Endothelial cell of umbilical vein (primary cell): ENCODE measurements at regions not wholly inside any gene's neighbourhood (a gene's known extent, or its start where the extent isn't known, plus 50 kb on each side); places are given as distances from the start of the nearest gene placed in this dataset.
"Not testable (repeated sequence)": the region's sequence is repeated elsewhere in the genome, so short reads cannot be mapped to it uniquely, and the experiment has no call there.

Experiments
- BruUV-seq: library from RNA; stranded (reverse); fragments of 400-500 nt; replicated peaks from 2 replicates; lab custom pipeline; 2021; lab: Mats Ljungman, UMichigan
- CTCF ChIA-PET: fragments of 300-600, 350-600 bp; sonication (Branson Sonifier 250); formaldehyde crosslinking; loops from one replicate; lab custom pipeline; 2021; ENCODE audit warnings: antibody characterized with exemption, inconsistent platforms; lab: Charles Lee
- POLR2A ChIA-PET: fragments of 300-600, 350-600 bp; sonication (Branson Sonifier 250); formaldehyde crosslinking; loops from one replicate; lab custom pipeline; 2021; ENCODE audit warnings: antibody characterized with exemption, inconsistent platforms; lab: Charles Lee
- DNase-seq: peaks from one replicate; pipeline ENCODE4 v3.0.0-alpha.2; 2011; ENCODE audit warnings: low read depth, low spot score
- FAIRE-seq: peaks from 2 replicates; lab custom pipeline; 2011; peaks lifted over from hg19 to GRCh38; lab: Jason Lieb, UNC
- H2AFZ ChIP-seq: 2 replicates; pipeline ENCODE4 v1.6.0; 2012; ENCODE audit warnings: low read depth, low read length, control low read depth, inconsistent platforms
- H3K27ac ChIP-seq: 2 replicates; pipeline ENCODE4 v1.5.1; 2011; ENCODE audit warnings: low read depth, mild to moderate bottlenecking, control low read depth, low read length, moderate library complexity; ENCODE audit not compliant: insufficient read depth
- H3K27me3 ChIP-seq, 2 experiments: 2 replicates each; pipeline versions ENCODE4 v1.6.0 to v1.6.1; 2011; ENCODE audit warnings: low read length in 2 of 2, mixed read lengths in 1 of 2; ENCODE audit not compliant: control insufficient read depth in 2 of 2, insufficient read depth in 2 of 2
- H3K36me3 ChIP-seq, 2 experiments: 2 replicates in 1 of 2; 3 replicates in 1 of 2; pipeline ENCODE4 v1.5.1; 2011; ENCODE audit warnings: low read length in 2 of 2, mild to moderate bottlenecking in 1 of 2, moderate library complexity in 1 of 2; ENCODE audit not compliant: control insufficient read depth in 2 of 2, insufficient read depth in 2 of 2; ENCODE audit errors: extremely low read depth in 1 of 2
- H3K4me1 ChIP-seq: 3 replicates; pipeline ENCODE4 v1.5.1; 2011; ENCODE audit warnings: mild to moderate bottlenecking, low read length; ENCODE audit not compliant: control insufficient read depth, insufficient read depth; ENCODE audit errors: extremely low read depth
- H3K4me2 ChIP-seq: 2 replicates; pipeline ENCODE4 v1.6.1; 2011; ENCODE audit warnings: low read length, control low read depth, mixed read lengths; ENCODE audit not compliant: insufficient read depth
- H3K4me3 ChIP-seq, 3 experiments: fragments of 200-600 bp in 1 of 3; sonication (generic), shearing (Covaris generic) in 1 of 3; replicated peaks in 1 of 3; 2 replicates each; pipeline ENCODE4 v1.5.1; 2011 to 2016; ENCODE audit warnings: control low read depth in 3 of 3, low read length in 3 of 3, mild to moderate bottlenecking in 2 of 3, inconsistent platforms in 1 of 3, low read depth in 1 of 3, moderate library complexity in 1 of 3; ENCODE audit not compliant: insufficient read depth in 1 of 3
- H3K79me2 ChIP-seq: 2 replicates; pipeline ENCODE4 v1.6.0; 2012; ENCODE audit warnings: low read length, inconsistent platforms; ENCODE audit not compliant: control insufficient read depth, insufficient read depth
- H3K9ac ChIP-seq: replicated peaks from 2 replicates; pipeline ENCODE3; 2011; ENCODE audit warnings: low read length, control low read depth; ENCODE audit not compliant: insufficient read depth; ENCODE audit errors: extremely low read depth
- H3K9me1 ChIP-seq: replicated peaks from 3 replicates; pipeline ENCODE4 v1.6.0; 2011; ENCODE audit warnings: mild to moderate bottlenecking, low read length; ENCODE audit not compliant: control insufficient read depth, insufficient read depth; ENCODE audit errors: extremely low read depth
- H3K9me3 ChIP-seq: replicated peaks from 2 replicates; pipeline ENCODE4 v1.5.1; 2012; ENCODE audit warnings: low read length, inconsistent platforms; ENCODE audit not compliant: control insufficient read depth, insufficient read depth
- H4K20me1 ChIP-seq: replicated peaks from 2 replicates; pipeline ENCODE3; 2011; ENCODE audit warnings: mild to moderate bottlenecking, low read length; ENCODE audit not compliant: control insufficient read depth, insufficient read depth; ENCODE audit errors: extremely low read depth
- CTCF ChIP-seq, 2 donors: IDR thresholded peaks; 1 replicate in 1 of 2; 2 replicates in 1 of 2; pipeline ENCODE4 v1.5.1; 2011; ENCODE audit warnings: low read length in 2 of 2, mild to moderate bottlenecking in 2 of 2, moderate library complexity in 2 of 2, control low read depth in 1 of 2, inconsistent platforms in 1 of 2, low read depth in 1 of 2; ENCODE audit not compliant: insufficient read depth in 1 of 2; ENCODE audit errors: extremely low read depth in 1 of 2
- EZH2 ChIP-seq: IDR thresholded peaks from 2 replicates; pipeline ENCODE4 v1.6.1; 2012; ENCODE audit warnings: borderline replicate concordance, low read depth, mild to moderate bottlenecking, moderate library complexity, low read length, inconsistent platforms; ENCODE audit not compliant: severe bottlenecking
- GATA2 ChIP-seq: IDR thresholded peaks from 2 replicates; pipeline ENCODE4 v1.7.0; 2011; ENCODE audit warnings: low read depth, mild to moderate bottlenecking, moderate library complexity, mixed read lengths, low read length; ENCODE audit not compliant: insufficient read length, insufficient read depth
- MAX ChIP-seq: IDR thresholded peaks from 2 replicates; pipeline ENCODE4 v1.6.1; 2011; ENCODE audit not compliant: insufficient read depth, insufficient read length
- MYC ChIP-seq: IDR thresholded peaks from one replicate; pipeline ENCODE4 v1.6.1; 2011; ENCODE audit warnings: mild to moderate bottlenecking, low read depth, low read length
- POLR2AphosphoS5 ChIP-seq: IDR thresholded peaks from 2 replicates; pipeline ENCODE4 v1.6.1; 2012; ENCODE audit warnings: low read depth, mild to moderate bottlenecking, control low read depth, low read length, moderate library complexity; ENCODE audit not compliant: insufficient read depth
- dilution Hi-C: fragments of 300-500 bp; cut with MboI; formaldehyde crosslinking; loops from one replicate; pipeline ENCODE4 v1.15.0; 2019; ENCODE audit warnings: low sequenced_read_pairs; ENCODE audit not compliant: extremely low pct_ligation_motif_present
- intact Hi-C: fragments of 100-400 bp; cut with micrococcal nuclease; formaldehyde crosslinking; loops from one replicate; pipeline ENCODE4 v1.10.0; 2022

DNA sequence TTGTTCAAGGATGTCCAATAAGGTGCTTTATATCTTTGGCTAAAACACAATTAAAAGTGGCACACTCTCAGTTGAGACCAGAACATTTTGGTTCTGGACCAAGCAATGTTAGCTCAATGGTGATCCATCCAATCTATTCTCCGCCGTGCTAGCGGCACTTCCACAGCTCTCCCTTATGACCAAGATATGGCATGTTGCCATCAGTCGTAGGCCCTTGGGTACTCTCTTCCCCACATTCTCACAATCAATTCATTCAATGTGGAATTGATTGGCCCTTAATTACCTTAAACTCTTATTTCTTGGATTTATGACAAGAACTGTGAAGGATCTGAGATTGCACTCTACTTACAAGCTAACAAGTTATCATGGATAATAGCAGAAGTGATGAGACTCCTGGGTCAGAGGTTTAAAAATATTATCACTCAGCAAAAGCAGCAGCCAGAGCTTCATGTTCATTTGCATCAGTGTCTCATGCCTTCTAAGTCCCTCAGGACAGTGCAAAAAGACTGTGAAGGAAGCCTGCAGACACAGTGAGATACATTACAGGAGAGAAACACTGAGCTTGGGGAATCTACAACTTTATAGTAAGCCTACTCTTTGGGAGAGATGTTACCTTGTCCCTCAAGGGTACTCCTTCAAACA is 80.0 kb upstream of the ARG1 start:
- no TSS peak for BruUV-seq
- H4K20me1 ChIP-seq = no peaks in the 10 kb centered on the region
- no peak overlapping the region for H3K4me2 ChIP-seq
- H3K4me1 ChIP-seq = no peaks in the 10 kb centered on the region
- H3K27ac ChIP-seq = no peak overlapping the region
- no peaks in the 10 kb centered on the region for H3K27me3 ChIP-seq
- intact Hi-C loops = no loop called here
- DNase-seq (no peak), FAIRE-seq (no peak)
- dilution Hi-C loops = no loop called here
- H3K9me1 ChIP-seq = no peaks in the 10 kb centered on the region
- no peaks in the 10 kb centered on the region for H3K36me3 ChIP-seq
- H3K4me3 ChIP-seq = no peak overlapping the region
- ChIA-PET POLR2A (no interaction called here), CTCF (interaction anchor here (0.6 to 1.9 kb wide), 4 partner anchors 15 to 601 kb away, joined by 3 to 7 read pairs (median 4); no protein-coding TSS in a partner anchor)
- no peaks in the 10 kb centered on the region for H3K9me3 ChIP-seq
- H2AFZ ChIP-seq = no peak overlapping the region
- no peak overlapping the region for H3K9ac ChIP-seq
- TF ChIP-seq MYC = no peak
- no peak for TF ChIP-seq GATA2
- TF ChIP-seq EZH2 = no peak
- no peak for TF ChIP-seq CTCF (IDR thresholded peaks at IDR 0.05; ENCODE audit: extremely low read depth in 1 of 2, insufficient read depth in 1 of 2, low read depth in 1 of 2, low read length in 2 of 2)
- TF ChIP-seq POLR2AphosphoS5 = no peak
- TF ChIP-seq MAX = no peak
- no peaks in the 10 kb centered on the region for H3K79me2 ChIP-seq

DNA sequence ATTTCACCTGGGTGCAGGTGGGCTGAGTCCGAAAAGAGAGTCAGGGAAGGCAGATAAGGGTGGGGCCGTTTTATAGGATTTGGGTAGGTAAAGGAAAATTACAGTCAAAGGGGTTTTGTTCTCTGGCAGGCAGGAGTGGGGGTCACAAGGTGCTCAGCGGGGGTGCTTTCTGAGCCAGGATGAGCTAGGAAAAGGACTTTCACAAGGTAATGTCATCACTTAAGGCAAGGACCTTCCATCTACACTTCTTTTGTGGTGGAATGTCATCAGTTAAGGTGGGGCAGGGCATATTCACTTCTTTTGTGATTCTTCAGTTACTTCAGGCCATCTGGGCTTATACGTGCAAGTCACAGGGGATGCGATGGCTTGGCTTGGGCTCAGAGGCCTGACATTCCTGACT is 68.6 kb upstream of the ARG1 start:
- H3K4me3 ChIP-seq, FAIRE-seq, DNase-seq, H3K4me1 ChIP-seq, intact Hi-C loops, POLR2A ChIA-PET, BruUV-seq, H3K9ac ChIP-seq, H3K4me2 ChIP-seq, H4K20me1 ChIP-seq, H3K9me3 ChIP-seq, H3K9me1 ChIP-seq, dilution Hi-C loops, H3K79me2 ChIP-seq, H3K27ac ChIP-seq, H2AFZ ChIP-seq, H3K27me3 ChIP-seq, H3K36me3 ChIP-seq: not testable (repeated sequence)
- CTCF ChIA-PET = interaction anchor here (1.0 kb wide), 1 partner anchor 15 kb away, joined by 4 read pairs; no protein-coding TSS in a partner anchor
